Loucy (cell line): ENCODE measurements at regions not wholly inside any gene's neighbourhood (a gene's known extent, or its start where the extent isn't known, plus 50 kb on each side); places are given as distances from the start of the nearest gene placed in this dataset.

Source experiments
- CTCF ChIP-seq: fragments of 200-600 bp; sonication (generic); conservative IDR thresholded peaks from 2 replicates; pipeline ENCODE4 v1.5.1; 2014; ENCODE audit warnings: mild to moderate bottlenecking, antibody characterized with exemption, low read length
- EZH2phosphoT487 ChIP-seq: fragments of 200-600 bp; IDR thresholded peaks from 2 replicates; pipeline ENCODE4 v1.6.1; 2018; ENCODE audit warnings: antibody characterized with exemption, mild to moderate bottlenecking, moderate library complexity, borderline replicate concordance

- TF ChIP-seq CTCF (no peak), EZH2phosphoT487 (no peak)
Observed at GRCh38 chr6:11384531-11385309, 152.3 kb upstream of the NEDD9 start.
